Activated T-cell treated with anti-CD3 and anti-CD28 coated beads, Interleukin-2, amount 50 U/mL, for 4 hours (primary cell): ENCODE measurements at regions not wholly inside any gene's neighbourhood (a gene's known extent, or its start where the extent isn't known, plus 50 kb on each side); places are given as distances from the start of the nearest gene placed in this dataset.

Experiments used
- ATAC-seq, 2 donors: fragments of 200-7000 bp; cut with Tn5 transposase; one replicate each; pipeline ENCODE4 v1.10.0; 2021
- DNase-seq: peaks from one replicate; pipeline ENCODE4 v3.0.0-alpha.2; 2020
- H3K27me3 Mint-ChIP-seq: one replicate; pipeline ENCODE4 v1.8.0; 2021; ENCODE audit warnings: low read depth, mixed read lengths
- H3K36me3 Mint-ChIP-seq: one replicate; pipeline ENCODE4 v1.8.0; 2022; ENCODE audit warnings: mixed read lengths; ENCODE audit not compliant: insufficient read depth
- H3K4me1 Mint-ChIP-seq: one replicate; pipeline ENCODE4 v1.8.0; 2021; ENCODE audit warnings: low read depth, mixed read lengths
- H3K4me3 Mint-ChIP-seq: one replicate; pipeline ENCODE4 v1.8.0; 2021; ENCODE audit warnings: mild to moderate bottlenecking, moderate library complexity, mixed read lengths
- H3K9me3 Mint-ChIP-seq: one replicate; pipeline ENCODE4 v1.8.0; 2021; ENCODE audit warnings: mixed read lengths

DNA sequence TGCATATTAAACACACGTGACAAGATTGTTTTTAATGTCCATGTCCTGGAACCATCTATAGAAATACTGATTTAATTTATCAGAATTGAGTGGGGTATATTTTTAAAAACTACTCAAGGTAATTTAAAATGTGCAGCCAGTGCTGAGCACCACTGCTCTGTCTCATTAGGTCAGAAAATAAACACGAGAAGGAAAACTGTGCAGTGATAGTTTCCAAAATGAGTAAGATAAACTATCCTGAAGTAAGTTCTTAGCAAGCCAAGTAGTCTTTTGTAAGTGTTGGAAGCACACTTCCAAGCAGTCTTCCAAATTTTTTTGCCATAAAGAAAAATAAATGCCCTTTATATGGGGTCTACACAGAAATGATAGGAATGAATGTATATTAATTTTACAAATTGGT lies 93.8 kb upstream of the DNAJC10 start:
- Mint-ChIP-seq H3K4me3 (no peak overlapping the region), H3K4me1 (no peaks in the 10 kb centered on the region), H3K27me3 (peaks cover 1% of the 10 kb centered on the region), H3K9me3 (no peaks in the 10 kb centered on the region), H3K36me3 (no peaks in the 10 kb centered on the region)
- no peak for ATAC-seq
- DNase-seq = no peak

DNA sequence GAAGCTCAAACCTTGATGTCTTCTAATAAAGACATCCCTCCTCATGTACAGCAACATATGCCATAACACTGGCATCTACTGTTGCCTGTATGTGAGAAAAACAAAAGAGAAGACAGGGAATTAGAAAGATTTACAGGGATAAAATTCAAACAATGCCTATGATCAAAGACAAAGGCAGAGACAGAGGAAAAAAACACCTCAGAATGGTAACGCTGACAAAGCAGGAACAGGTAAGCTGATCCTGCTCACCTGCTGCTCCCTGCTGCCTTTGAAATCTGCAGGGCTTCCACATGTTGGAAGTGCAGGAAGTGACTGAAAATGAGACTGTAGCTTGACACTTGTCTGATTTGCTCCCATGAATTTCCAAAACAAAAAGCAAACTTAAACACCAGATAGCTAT lies 90.2 kb upstream of the DNAJC10 start:
- DNase-seq (no peak), ATAC-seq (no peak)
- Mint-ChIP-seq H3K4me3 (no peak overlapping the region), H3K9me3 (no peaks in the 10 kb centered on the region), H3K4me1 (no peaks in the 10 kb centered on the region), H3K36me3 (no peaks in the 10 kb centered on the region), H3K27me3 (peaks cover 1% of the 10 kb centered on the region)

DNA sequence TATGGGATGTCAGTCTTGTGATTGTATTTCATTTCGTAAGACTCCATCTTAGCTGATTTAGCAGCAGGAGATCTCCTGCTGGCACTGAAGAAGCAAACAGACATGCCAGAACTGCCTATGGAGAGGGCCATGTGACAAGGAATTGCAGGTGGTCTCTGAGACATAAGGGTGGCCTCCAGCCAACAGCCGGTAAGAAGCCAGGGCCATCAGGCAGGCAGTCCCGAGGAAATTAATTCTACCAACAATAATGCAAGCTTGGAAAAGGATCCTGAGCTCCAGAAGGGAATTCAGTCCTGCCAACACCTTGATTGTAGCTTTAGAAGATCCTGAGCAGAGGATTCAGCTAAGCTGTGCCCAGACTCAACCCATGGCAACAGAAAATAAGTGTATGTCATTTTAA lies 87.1 kb upstream of the DNAJC10 start:
- Mint-ChIP-seq H3K27me3 (peaks cover 1% of the 10 kb centered on the region), H3K4me3 (no peak overlapping the region), H3K9me3 (no peaks in the 10 kb centered on the region), H3K36me3 (no peaks in the 10 kb centered on the region), H3K4me1 (no peaks in the 10 kb centered on the region)
- DNase-seq = no peak
- ATAC-seq = no peak

DNA sequence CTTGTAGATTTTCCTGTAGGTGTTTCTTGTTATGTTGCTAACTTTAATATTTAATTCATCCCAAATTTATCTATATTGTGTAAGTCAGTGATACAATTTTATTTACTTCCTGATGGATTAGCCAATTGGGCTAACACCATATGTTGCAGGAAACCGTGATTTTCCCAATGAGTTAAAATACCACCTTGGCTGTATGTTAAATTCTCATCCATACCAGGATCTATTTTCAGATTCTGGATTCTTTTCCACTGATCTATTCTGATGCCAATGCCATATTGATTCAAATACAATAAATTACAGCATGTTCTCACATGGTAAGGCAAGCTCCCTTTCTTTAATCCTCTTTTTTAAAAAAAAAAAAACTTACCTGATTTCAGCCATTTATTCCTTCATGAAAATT lies 85.8 kb upstream of the DNAJC10 start:
- DNase-seq = no peak
- no peak for ATAC-seq
- H3K4me1 Mint-ChIP-seq = no peaks in the 10 kb centered on the region
- H3K36me3 Mint-ChIP-seq = no peaks in the 10 kb centered on the region
- H3K27me3 Mint-ChIP-seq = no peaks in the 10 kb centered on the region
- H3K9me3 Mint-ChIP-seq = no peaks in the 10 kb centered on the region
- H3K4me3 Mint-ChIP-seq = no peak overlapping the region

DNA sequence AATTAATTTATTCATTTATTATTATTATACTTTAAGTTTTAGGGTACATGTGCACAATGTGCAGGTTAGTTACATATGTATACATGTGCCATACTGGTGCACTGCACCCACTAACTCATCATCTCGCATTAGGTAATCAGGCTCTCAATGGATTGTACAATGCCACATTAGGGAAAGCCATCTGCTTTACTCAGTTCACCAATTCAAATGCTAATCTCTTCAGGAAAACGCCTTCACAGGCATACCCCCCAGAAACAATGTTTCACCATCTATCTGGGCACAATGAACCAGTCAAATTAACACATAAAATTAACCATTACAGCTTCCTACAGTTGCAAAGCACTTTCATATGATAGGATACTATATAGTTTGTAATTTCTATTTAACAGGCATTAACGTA lies 84.8 kb upstream of the DNAJC10 start:
- Mint-ChIP-seq H3K36me3 (no peaks in the 10 kb centered on the region), H3K27me3 (peaks cover 2% of the 10 kb centered on the region), H3K4me1 (no peaks in the 10 kb centered on the region), H3K4me3 (no peak overlapping the region), H3K9me3 (no peaks in the 10 kb centered on the region)
- ATAC-seq (no peak), DNase-seq (no peak)

DNA sequence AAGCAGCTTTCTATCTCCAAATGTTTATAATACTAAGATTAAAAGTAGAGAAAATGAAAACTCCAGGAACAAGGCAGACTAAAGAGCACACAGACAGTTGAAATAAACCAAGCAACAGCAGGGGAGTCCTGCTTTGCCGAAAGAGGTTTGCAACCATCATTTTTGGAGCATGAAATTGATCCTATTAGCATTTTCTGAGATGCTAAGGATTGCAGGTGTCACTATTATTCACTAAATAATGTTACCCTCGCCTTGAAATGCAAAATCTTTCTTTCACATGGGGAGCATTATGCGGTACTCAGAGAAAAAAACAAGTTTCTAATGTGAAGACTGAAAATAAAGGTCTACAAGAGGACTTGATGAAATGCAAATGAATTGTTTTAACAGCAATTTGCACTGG lies 81.7 kb upstream of the DNAJC10 start:
- H3K36me3 Mint-ChIP-seq = no peaks in the 10 kb centered on the region
- H3K4me3 Mint-ChIP-seq = no peak overlapping the region
- no peaks in the 10 kb centered on the region for H3K9me3 Mint-ChIP-seq

DNA sequence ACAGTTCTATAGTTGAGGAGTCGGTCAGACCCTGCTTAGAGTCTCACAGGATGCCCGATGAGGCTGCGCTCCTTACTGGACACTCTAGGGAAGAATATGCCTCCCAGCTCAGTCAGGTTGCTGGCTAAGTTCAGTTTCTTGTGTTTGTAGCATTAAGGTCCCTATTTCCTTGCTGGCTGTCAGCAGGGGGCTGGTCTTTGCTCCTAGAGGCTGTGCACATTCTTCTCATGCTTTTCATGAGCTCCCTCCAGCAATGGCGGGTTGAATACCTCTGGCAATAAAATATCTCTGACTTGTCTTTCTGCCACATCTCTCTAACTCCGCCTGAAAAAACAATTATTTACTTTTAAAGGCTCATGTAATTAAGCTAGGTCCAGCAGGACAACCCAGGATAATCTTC lies 79.4 kb upstream of the DNAJC10 start:
- Mint-ChIP-seq H3K4me1 (no peaks in the 10 kb centered on the region), H3K9me3 (no peaks in the 10 kb centered on the region), H3K27me3 (peaks cover 18% of the 10 kb centered on the region), H3K36me3 (no peaks in the 10 kb centered on the region), H3K4me3 (no peak overlapping the region)
- ATAC-seq = no peak
- no peak for DNase-seq

More for the DNA sequence above, 81.7 kb upstream of the DNAJC10 start:
- H3K4me1 Mint-ChIP-seq = no peaks in the 10 kb centered on the region
- ATAC-seq (no peak), DNase-seq (no peak)
- H3K27me3 Mint-ChIP-seq = peaks cover 18% of the 10 kb centered on the region

DNA sequence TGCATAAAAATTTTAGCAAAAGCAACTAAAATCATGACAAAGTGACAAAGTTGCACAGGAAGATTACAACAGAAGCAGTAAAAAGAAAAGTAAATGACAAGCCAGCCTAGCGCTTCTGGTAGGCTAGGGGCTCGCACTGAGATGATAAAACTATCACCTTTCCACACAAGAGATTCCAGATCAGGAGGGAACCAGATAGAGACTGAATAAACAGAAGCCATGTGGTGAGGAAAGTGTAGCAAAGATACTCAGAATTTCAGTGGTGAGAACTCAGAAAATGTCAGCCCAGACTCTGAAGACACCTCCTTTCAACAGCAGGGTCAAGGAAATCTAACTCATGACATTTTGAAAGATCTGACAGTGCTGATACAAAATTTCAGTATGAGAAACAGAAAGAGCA lies 77.4 kb upstream of the DNAJC10 start:
- DNase-seq = no peak
- H3K4me1 Mint-ChIP-seq = no peaks in the 10 kb centered on the region
- ATAC-seq = no peak
- H3K27me3 Mint-ChIP-seq = peaks cover 18% of the 10 kb centered on the region
- H3K4me3 Mint-ChIP-seq = no peak overlapping the region
- H3K9me3 Mint-ChIP-seq = no peaks in the 10 kb centered on the region
- H3K36me3 Mint-ChIP-seq = no peaks in the 10 kb centered on the region

DNA sequence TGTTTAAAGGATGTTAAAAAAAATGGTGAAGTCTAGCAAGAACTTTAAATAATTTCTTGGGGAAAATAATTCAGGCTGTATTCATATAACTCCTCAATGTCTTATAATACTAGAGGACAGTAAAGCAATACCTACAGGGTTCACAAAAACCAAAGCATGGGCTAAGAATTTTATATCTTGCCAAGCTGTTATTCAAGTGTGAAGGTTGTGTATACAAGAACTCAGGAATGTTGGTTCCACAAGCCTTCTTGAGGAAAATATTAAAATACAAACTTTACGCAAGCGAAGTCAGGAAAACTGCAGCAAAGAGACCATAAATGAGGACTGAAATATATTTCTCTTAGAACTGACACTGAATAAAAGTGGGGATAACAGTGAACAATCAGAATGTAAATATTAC lies 76.1 kb upstream of the DNAJC10 start:
- H3K27me3 Mint-ChIP-seq = peaks cover 18% of the 10 kb centered on the region
- no peaks in the 10 kb centered on the region for H3K36me3 Mint-ChIP-seq
- no peak overlapping the region for H3K4me3 Mint-ChIP-seq
- no peaks in the 10 kb centered on the region for H3K4me1 Mint-ChIP-seq
- no peaks in the 10 kb centered on the region for H3K9me3 Mint-ChIP-seq
- ATAC-seq (no peak), DNase-seq (no peak)

DNA sequence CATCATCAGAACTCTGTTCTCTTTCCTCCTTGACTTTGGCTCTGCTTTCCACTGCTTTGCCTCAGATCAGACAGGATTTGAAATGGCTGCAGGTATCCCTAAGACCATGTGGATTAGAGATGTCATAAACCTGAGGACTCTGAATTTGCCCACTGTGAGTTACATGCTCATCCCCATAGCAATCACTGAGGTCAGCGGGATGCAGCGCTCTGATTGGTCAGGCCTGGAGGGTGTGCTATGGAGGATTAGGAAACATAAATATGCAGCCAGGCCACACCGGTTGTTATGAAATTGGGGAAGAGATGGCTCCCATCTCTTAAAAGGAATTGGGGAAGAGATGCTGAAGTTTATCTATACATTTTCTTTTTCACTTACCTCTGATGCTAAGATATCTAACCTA lies 73.7 kb upstream of the DNAJC10 start:
- H3K36me3 Mint-ChIP-seq = no peaks in the 10 kb centered on the region
- H3K4me3 Mint-ChIP-seq = no peak overlapping the region
- ATAC-seq (peak in 1 of 2 donors; percentile 52), DNase-seq (peak; percentile 6)
- no peaks in the 10 kb centered on the region for H3K9me3 Mint-ChIP-seq
- H3K27me3 Mint-ChIP-seq = peaks cover 7% of the 10 kb centered on the region
- H3K4me1 Mint-ChIP-seq = no peaks in the 10 kb centered on the region

DNA sequence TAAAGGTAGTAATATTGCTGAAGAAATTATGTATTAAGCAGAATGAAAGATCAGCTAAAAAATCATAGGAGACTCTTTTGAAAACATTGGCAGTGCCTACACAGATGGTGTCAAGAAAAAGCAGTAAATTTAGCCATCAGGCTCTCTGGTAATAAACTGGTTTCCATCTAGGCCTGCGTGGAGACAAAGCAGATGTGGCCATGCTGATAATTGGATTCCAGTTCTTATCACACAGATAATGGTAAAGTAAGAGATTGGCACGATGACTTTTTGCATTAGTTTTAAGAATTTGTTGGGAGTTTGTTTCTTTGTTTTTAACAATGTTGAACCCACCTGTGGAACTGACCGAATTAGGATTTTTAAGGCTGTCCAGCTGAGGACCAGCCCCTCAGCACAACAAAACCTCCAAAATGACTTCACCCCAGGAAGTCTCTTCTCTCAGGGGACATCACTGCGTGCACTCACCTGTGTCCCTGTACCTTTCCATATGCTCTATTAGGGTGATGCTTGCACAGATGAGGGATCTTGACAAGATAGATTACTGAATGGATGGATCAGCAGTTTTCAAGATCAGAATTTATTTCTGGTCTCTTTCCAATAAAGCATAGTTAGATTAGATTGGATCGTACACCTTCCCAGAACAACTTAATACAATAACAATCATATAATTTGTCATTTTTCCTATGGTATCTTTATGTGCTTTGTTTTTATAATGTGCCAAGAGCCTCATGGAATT lies 69.1 kb upstream of the DNAJC10 start:
- Mint-ChIP-seq H3K27me3 (no peaks in the 10 kb centered on the region), H3K36me3 (no peaks in the 10 kb centered on the region), H3K9me3 (no peaks in the 10 kb centered on the region), H3K4me1 (no peaks in the 10 kb centered on the region), H3K4me3 (no peak overlapping the region)
- ATAC-seq (no peak), DNase-seq (no peak)

DNA sequence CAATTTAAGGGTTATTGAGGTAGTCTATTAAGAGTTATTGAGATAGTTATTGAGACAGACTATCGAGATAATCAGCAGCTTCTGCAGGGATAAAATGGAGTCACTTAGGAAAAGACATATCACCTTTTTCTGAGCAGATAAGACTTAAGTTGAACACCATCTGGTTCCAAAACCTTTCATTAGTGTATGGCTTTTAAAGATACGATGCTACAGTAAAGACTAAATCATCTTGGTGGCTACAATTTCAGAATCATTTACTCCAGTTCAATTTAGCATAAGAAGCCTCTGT lies 68.6 kb upstream of the DNAJC10 start:
- Mint-ChIP-seq H3K9me3 (no peaks in the 10 kb centered on the region), H3K27me3 (no peaks in the 10 kb centered on the region), H3K4me3 (no peak overlapping the region), H3K36me3 (no peaks in the 10 kb centered on the region), H3K4me1 (peaks cover 5% of the 10 kb centered on the region)
- DNase-seq (no peak), ATAC-seq (no peak)

DNA sequence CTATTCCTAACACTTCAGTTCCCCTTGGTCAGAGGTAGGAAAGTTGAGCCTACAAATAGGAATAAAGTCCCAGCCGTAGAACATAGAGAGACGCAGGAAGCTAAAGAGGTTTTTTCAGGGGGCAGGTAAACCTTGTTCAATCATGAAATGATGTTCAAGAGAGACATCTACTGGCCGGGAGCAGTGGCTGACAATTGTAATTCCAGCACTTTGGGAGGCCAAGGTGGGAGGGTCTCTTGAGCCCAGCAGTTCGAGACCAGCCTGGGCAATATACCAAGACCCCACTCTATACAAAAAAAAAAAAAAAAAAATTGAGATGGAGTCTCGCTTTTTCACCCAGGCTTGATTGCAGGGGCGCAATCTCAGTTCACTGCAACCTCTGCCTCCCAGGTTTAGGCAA lies 66.7 kb upstream of the DNAJC10 start:
- no peaks in the 10 kb centered on the region for H3K36me3 Mint-ChIP-seq
- DNase-seq (no peak), ATAC-seq (no peak)
- H3K4me1 Mint-ChIP-seq = peaks cover 10% of the 10 kb centered on the region
- H3K4me3 Mint-ChIP-seq = no peak overlapping the region
- peaks cover 1% of the 10 kb centered on the region for H3K27me3 Mint-ChIP-seq
- H3K9me3 Mint-ChIP-seq = no peaks in the 10 kb centered on the region

DNA sequence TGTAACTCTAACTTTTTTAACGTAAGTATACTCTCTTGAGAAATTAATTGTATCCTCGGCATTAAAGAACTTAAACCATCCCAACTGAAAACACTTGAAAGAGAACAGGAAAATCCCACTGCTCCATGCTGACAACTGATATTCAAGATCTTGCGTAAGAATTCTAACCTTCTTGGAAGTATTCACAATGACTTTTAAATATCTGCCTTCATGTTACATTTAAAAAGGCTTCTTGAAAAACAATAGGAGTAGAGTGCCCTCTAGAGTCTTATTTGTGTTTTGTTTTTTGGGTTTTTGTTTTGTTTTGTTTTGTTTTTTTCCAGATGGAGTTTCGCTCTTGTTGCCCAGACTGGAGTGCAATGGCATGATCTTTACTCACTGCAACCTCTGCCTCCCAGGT lies 65.4 kb upstream of the DNAJC10 start:
- no peaks in the 10 kb centered on the region for H3K9me3 Mint-ChIP-seq
- peaks cover 1% of the 10 kb centered on the region for H3K27me3 Mint-ChIP-seq
- ATAC-seq (no peak), DNase-seq (no peak)
- H3K36me3 Mint-ChIP-seq = no peaks in the 10 kb centered on the region
- peaks cover 10% of the 10 kb centered on the region for H3K4me1 Mint-ChIP-seq
- H3K4me3 Mint-ChIP-seq = no peak overlapping the region

DNA sequence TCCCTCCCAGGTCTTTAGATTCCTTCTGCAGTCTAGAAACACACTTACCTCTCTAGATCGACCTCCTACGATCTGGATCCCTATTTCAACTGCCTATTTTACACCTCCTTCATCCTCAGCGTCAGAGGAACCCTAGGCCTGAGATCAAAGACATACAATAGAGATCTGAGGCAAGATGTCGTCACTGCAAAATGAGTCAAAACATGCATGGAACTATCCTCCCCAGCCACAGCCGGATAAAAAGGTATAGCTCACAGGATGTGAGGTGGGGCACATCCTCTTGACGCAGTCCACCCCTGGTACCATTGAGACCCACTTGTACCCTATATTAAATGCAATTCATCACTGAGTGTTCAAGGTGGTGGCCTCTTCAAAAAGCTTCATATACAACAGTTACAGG lies 63.7 kb upstream of the DNAJC10 start:
- DNase-seq = no peak
- H3K4me3 Mint-ChIP-seq = no peak overlapping the region
- H3K9me3 Mint-ChIP-seq = no peaks in the 10 kb centered on the region

DNA sequence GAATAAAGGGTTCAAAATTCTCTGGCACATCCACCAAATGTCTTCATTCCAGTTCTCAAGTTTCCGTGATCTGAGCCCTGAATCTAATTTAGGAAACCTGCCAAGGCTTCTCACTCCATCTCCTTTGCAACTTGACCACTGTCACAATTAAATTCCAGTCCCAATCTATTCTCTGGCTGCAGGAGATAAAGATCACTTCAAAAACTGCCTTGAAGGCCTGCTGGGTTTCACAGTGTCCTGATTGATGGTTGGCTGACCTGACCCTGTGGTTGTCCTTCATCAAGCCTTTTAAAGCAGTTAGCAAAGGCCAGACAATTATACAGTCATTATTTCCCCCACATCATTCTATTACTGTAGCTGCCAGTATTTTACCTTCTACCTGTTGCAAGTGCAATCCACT lies 60.3 kb upstream of the DNAJC10 start:
- Mint-ChIP-seq H3K4me3 (no peak overlapping the region), H3K9me3 (no peaks in the 10 kb centered on the region), H3K27me3 (peaks cover 13% of the 10 kb centered on the region), H3K4me1 (peaks cover 10% of the 10 kb centered on the region), H3K36me3 (no peaks in the 10 kb centered on the region)
- ATAC-seq (no peak), DNase-seq (no peak)

More for the DNA sequence above, 63.7 kb upstream of the DNAJC10 start:
- ATAC-seq = peak; percentile 55 to 71
- Mint-ChIP-seq H3K4me1 (peaks cover 10% of the 10 kb centered on the region), H3K36me3 (no peaks in the 10 kb centered on the region), H3K27me3 (peaks cover 11% of the 10 kb centered on the region)
